Smooth muscle cell (in vitro differentiated cells): ENCODE measurements at regions not wholly inside any gene's neighbourhood (a gene's known extent, or its start where the extent isn't known, plus 50 kb on each side); places are given as distances from the start of the nearest gene placed in this dataset.

Experiments
- DNase-seq: peaks from one replicate; lab custom pipeline; 2025; ENCODE audit not compliant: unreplicated experiment; lab: John Stamatoyannopoulos, UW
- H2AFZ ChIP-seq: fragments of 200-600 bp; sonication (generic); 2 replicates; pipeline ENCODE4 v1.6.0; 2016; ENCODE audit warnings: antibody characterized with exemption, low read depth, mild to moderate bottlenecking
- H3F3A ChIP-seq: fragments of 200-600 bp; sonication (generic); 2 replicates; pipeline ENCODE4 v1.6.0; 2017; ENCODE audit warnings: antibody characterized with exemption, low read depth
- H3K27ac ChIP-seq: fragments of 200-600 bp; sonication (generic); 2 replicates; pipeline ENCODE4 v1.5.1; 2016; ENCODE audit warnings: low read depth, mild to moderate bottlenecking
- H3K27me3 ChIP-seq: fragments of 200-600 bp; sonication (generic); 2 replicates; pipeline ENCODE4 v1.6.1; 2016; ENCODE audit warnings: low read depth, mild to moderate bottlenecking
- H3K36me3 ChIP-seq: fragments of 200-600 bp; sonication (generic); 2 replicates; pipeline ENCODE4 v1.5.1; 2016; ENCODE audit warnings: low read depth
- H3K4me1 ChIP-seq: fragments of 200-600 bp; sonication (generic); 2 replicates; pipeline ENCODE4 v1.5.1; 2016; ENCODE audit warnings: low read depth
- H3K4me2 ChIP-seq: fragments of 200-600 bp; sonication (generic); 2 replicates; pipeline ENCODE4 v1.6.0; 2016; ENCODE audit warnings: mild to moderate bottlenecking
- H3K4me3 ChIP-seq: fragments of 200-600 bp; sonication (generic); 2 replicates; pipeline ENCODE4 v1.5.1; 2016; ENCODE audit warnings: mild to moderate bottlenecking
- H3K79me2 ChIP-seq: fragments of 200-600 bp; sonication (generic); 2 replicates; pipeline ENCODE4 v1.6.0; 2016; ENCODE audit warnings: low read depth, mild to moderate bottlenecking
- H3K9ac ChIP-seq: fragments of 200-600 bp; sonication (generic); 2 replicates; pipeline ENCODE4 v1.6.0; 2016; ENCODE audit warnings: low read depth
- H3K9me3 ChIP-seq: fragments of 200-600 bp; sonication (generic); replicated peaks from 2 replicates; pipeline ENCODE4 v1.5.1; 2016; ENCODE audit warnings: low read depth
- H4K20me1 ChIP-seq: fragments of 200-600 bp; sonication (generic); 2 replicates; pipeline ENCODE4 v1.6.0; 2016; ENCODE audit warnings: low read depth
- WGBS: methylation state at CpG from one replicate; pipeline ENCODE4 v1.1.7; 2016; ENCODE audit warnings: low lambda C conversion rate; 5-methylcytosine and 5-hydroxymethylcytosine counted together
- TF ChIP-seq, protein P1 (sequence below): fragments of 200-600 bp; sonication (generic); IDR thresholded peaks from 2 replicates; pipeline ENCODE4 v1.5.1; 2017; ENCODE audit warnings: borderline replicate concordance, mild to moderate bottlenecking, antibody characterized with exemption; ENCODE audit not compliant: insufficient read depth, poor library complexity, severe bottlenecking

DNA sequence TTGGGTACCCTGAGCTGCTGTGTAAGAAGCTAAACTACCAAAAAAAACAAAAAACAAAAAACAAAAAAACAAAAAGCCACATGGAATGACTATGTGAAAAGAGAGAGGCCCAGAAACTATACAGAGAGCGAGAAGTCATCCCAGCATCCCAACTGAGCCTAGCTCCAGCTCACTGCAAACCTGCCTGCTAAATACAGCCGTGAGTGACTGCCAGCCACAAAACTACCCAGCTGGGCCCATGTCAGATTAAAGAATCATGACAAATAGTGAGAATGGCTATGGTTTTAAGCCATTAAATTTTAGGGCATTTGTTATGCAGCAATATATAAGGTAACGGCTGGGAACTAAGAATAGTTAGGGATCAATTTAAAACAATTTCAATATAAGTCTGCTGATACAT is 335.1 kb upstream of the PDE4D start:
- Histone ChIP-seq H3F3A (no peaks in the 10 kb centered on the region), H3K27me3 (no peaks in the 10 kb centered on the region), H3K4me2 (no peak overlapping the region), H2AFZ (no peak overlapping the region), H3K9ac (no peak overlapping the region), H4K20me1 (no peaks in the 10 kb centered on the region), H3K4me3 (no peak overlapping the region), H3K27ac (no peak overlapping the region), H3K36me3 (no peaks in the 10 kb centered on the region), H3K79me2 (no peaks in the 10 kb centered on the region), H3K9me3 (no peaks in the 10 kb centered on the region), H3K4me1 (no peaks in the 10 kb centered on the region)
- 83% methylated on average over 3 of the region's 3 CpGs for WGBS
- DNase-seq: no peak
- TF ChIP-seq, protein P1, sequence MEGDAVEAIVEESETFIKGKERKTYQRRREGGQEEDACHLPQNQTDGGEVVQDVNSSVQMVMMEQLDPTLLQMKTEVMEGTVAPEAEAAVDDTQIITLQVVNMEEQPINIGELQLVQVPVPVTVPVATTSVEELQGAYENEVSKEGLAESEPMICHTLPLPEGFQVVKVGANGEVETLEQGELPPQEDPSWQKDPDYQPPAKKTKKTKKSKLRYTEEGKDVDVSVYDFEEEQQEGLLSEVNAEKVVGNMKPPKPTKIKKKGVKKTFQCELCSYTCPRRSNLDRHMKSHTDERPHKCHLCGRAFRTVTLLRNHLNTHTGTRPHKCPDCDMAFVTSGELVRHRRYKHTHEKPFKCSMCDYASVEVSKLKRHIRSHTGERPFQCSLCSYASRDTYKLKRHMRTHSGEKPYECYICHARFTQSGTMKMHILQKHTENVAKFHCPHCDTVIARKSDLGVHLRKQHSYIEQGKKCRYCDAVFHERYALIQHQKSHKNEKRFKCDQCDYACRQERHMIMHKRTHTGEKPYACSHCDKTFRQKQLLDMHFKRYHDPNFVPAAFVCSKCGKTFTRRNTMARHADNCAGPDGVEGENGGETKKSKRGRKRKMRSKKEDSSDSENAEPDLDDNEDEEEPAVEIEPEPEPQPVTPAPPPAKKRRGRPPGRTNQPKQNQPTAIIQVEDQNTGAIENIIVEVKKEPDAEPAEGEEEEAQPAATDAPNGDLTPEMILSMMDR: no peak

DNA sequence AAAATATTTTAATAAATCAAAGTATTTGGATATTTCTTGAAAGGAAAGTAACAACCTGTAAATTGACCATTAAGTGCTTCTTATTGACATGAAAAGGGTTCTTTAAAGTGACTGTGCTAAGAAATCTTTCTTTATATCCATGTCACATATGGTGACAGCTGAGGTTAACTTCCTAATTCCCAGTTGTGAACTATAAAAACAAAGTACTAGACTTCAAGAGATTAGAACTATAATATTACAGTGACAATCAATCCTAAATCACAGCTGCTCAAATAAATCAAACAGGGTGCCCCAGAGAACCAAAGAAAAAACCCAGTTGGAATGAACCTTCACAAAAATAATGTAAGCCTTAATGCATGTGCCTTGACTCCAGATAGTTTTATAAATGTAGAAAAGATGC is 332.6 kb upstream of the PDE4D start:
- H4K20me1 ChIP-seq: no peaks in the 10 kb centered on the region
- no peak overlapping the region for H2AFZ ChIP-seq
- no peak overlapping the region for H3K4me2 ChIP-seq
- TF ChIP-seq, protein P1: no peak
- H3K9me3 ChIP-seq: no peaks in the 10 kb centered on the region
- no peaks in the 10 kb centered on the region for H3K79me2 ChIP-seq
- H3K9ac ChIP-seq: no peak overlapping the region
- H3K4me1 ChIP-seq: no peaks in the 10 kb centered on the region
- no peaks in the 10 kb centered on the region for H3K36me3 ChIP-seq
- H3K4me3 ChIP-seq: no peak overlapping the region
- no peak for DNase-seq
- no peaks in the 10 kb centered on the region for H3F3A ChIP-seq
- H3K27ac ChIP-seq: no peak overlapping the region
- H3K27me3 ChIP-seq: no peaks in the 10 kb centered on the region

DNA sequence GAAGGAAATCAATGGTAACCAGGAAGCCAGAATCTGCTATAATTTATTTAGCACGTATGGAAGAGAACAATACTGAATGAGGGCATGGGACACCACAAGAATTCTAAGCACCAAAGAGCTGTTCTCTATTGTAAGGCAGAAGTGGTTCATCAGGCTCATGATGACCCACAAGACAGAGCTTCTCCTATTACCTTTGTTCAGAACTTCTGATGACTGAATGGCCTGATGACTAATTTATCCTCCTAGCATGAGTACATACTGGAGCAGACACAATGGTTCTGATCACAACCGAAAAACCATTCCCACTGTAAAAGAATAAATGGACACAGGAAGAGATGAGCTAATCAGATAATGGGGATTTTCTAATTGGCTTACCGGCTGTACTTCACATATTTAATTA is 329.8 kb upstream of the PDE4D start:
- no peaks in the 10 kb centered on the region for H3F3A ChIP-seq
- 82% methylated on average over 3 of the region's 3 CpGs for WGBS
- no peak overlapping the region for H2AFZ ChIP-seq
- no peaks in the 10 kb centered on the region for H3K9me3 ChIP-seq
- no peak overlapping the region for H3K9ac ChIP-seq
- no peaks in the 10 kb centered on the region for H3K27me3 ChIP-seq
- H4K20me1 ChIP-seq: no peaks in the 10 kb centered on the region
- H3K36me3 ChIP-seq: no peaks in the 10 kb centered on the region
- no peak for DNase-seq
- H3K79me2 ChIP-seq: no peaks in the 10 kb centered on the region
- no peak overlapping the region for H3K4me2 ChIP-seq
- H3K4me1 ChIP-seq: no peaks in the 10 kb centered on the region
- TF ChIP-seq, protein P1: no peak
- H3K27ac ChIP-seq: no peak overlapping the region
- H3K4me3 ChIP-seq: no peak overlapping the region

DNA sequence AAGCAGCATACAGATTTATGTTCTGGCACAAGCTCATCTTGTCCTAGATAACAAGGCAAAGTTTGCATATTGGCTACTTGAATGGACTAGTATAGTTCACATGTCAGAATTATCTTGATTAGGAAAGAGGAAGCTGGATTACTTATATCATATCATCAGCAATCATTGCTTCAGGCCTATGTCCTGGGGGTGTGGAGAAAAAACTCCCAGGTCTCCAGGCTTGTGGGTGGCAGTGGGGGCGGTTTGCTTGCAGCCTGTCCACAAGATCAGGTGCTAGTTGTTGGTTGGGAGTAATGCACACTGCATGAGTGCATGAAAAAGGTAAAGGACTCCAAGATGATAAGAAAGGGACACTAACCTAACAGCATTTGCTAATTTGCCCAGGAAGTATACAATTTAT is 326.4 kb upstream of the PDE4D start:
- no peak for DNase-seq
- Histone ChIP-seq H2AFZ (no peak overlapping the region), H4K20me1 (no peaks in the 10 kb centered on the region), H3K27ac (no peak overlapping the region), H3K9ac (no peak overlapping the region), H3K4me2 (no peak overlapping the region), H3K9me3 (no peaks in the 10 kb centered on the region), H3K36me3 (no peaks in the 10 kb centered on the region), H3K27me3 (no peaks in the 10 kb centered on the region), H3K4me1 (no peaks in the 10 kb centered on the region), H3F3A (no peaks in the 10 kb centered on the region), H3K79me2 (no peaks in the 10 kb centered on the region), H3K4me3 (no peak overlapping the region)
- TF ChIP-seq, protein P1: no peak
- 100% methylated on average over 1 of the region's 1 CpG for WGBS
